Ovary (tissue), 3 donors: ENCODE measurements at regions not wholly inside any gene's neighbourhood (a gene's known extent, or its start where the extent isn't known, plus 50 kb on each side); places are given as distances from the start of the nearest gene placed in this dataset.

ENCODE experiments used
- POLR2A ChIP-seq: fragments of 450-650 bp; IDR thresholded peaks from one replicate; pipeline ENCODE4 v1.6.1; 2017; ENCODE audit warnings: antibody characterized with exemption, mild to moderate bottlenecking, moderate library complexity
- TF ChIP-seq, protein P1 (sequence below), 3 donors: fragments of 450-650 bp in 2 of 3; fragments of 200-600 bp in 1 of 3; IDR thresholded peaks; one replicate each; pipeline versions ENCODE4 v1.5.1 to v1.8.0; 2016 to 2022; ENCODE audit warnings: antibody characterized with exemption in 3 of 3, mild to moderate bottlenecking in 1 of 3
- donor health status: DM: no; HTN: no; CAD: no.

DNA sequence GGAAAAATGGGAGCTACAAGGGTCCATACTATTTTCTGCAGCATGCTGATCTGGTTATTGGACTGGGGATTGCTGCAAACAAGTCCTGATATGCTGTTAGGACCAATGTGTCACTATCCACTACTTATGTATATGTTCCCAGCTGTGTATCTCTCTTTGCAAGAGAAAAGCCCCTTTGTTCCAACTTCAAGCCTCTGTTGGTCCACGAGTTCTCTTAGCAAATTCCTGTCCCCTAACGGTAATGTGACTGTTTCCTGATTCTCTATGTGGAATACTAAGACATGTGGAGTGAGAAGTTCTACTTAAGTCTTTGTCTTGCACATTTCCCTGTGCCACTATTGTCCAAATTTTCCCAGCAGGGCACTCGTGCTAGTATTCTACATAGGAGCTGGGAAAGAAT is 557.7 kb downstream of the FSCB start:
- TF ChIP-seq, protein P1, sequence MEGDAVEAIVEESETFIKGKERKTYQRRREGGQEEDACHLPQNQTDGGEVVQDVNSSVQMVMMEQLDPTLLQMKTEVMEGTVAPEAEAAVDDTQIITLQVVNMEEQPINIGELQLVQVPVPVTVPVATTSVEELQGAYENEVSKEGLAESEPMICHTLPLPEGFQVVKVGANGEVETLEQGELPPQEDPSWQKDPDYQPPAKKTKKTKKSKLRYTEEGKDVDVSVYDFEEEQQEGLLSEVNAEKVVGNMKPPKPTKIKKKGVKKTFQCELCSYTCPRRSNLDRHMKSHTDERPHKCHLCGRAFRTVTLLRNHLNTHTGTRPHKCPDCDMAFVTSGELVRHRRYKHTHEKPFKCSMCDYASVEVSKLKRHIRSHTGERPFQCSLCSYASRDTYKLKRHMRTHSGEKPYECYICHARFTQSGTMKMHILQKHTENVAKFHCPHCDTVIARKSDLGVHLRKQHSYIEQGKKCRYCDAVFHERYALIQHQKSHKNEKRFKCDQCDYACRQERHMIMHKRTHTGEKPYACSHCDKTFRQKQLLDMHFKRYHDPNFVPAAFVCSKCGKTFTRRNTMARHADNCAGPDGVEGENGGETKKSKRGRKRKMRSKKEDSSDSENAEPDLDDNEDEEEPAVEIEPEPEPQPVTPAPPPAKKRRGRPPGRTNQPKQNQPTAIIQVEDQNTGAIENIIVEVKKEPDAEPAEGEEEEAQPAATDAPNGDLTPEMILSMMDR (IDR thresholded peaks at IDR 0.05), result no peak
- TF ChIP-seq POLR2A, result no peak
